GM12878 (cell line): ENCODE measurements at regions not wholly inside any gene's neighbourhood (a gene's known extent, or its start where the extent isn't known, plus 50 kb on each side); places are given as distances from the start of the nearest gene placed in this dataset.

Experiments
- ATAC-seq: fragments of 200-7000 bp; cut with Tn5 transposase; 3 replicates; pipeline ENCODE4 v1.9.1; 2020; ENCODE audit warnings: mild to moderate bottlenecking, moderate library complexity
- BruUV-seq: library from RNA; stranded (reverse); fragments of 400-500 nt; replicated peaks from 2 replicates; lab custom pipeline; 2021; lab: Mats Ljungman, UMichigan
- CTCF ChIA-PET: fragments of 300-600 bp; sonication (Branson Sonifier 250); formaldehyde crosslinking; extraction: SDS; loops from one replicate; lab custom pipeline; 2021; ENCODE audit warnings: inconsistent platforms; lab: Yijun Ruan, JAX
- POLR2A ChIA-PET: fragments of 350-600 bp; formaldehyde crosslinking; extraction: SDS; loops from one replicate; lab custom pipeline; 2021; ENCODE audit warnings: inconsistent platforms; lab: Charles Lee
- RAD21 ChIA-PET: fragments of 300-600 bp; sonication (Branson Sonifier 250); formaldehyde crosslinking; loops from one replicate; lab custom pipeline; 2023; ENCODE audit warnings: antibody characterized with exemption; ENCODE audit not compliant: unreplicated experiment; lab: Charles Lee
- SMC1A ChIA-PET: fragments of 300-600 bp; sonication (Branson Sonifier 250); formaldehyde crosslinking; loops from one replicate; lab custom pipeline; 2023; ENCODE audit not compliant: unreplicated experiment, uncharacterized antibody; lab: Charles Lee
- DNase-seq: peaks from one replicate; pipeline ENCODE4 v3.0.0-alpha.2; 2011; ENCODE audit warnings: low read depth, low spot score
- FAIRE-seq: peaks from 3 replicates; lab custom pipeline; 2011; peaks lifted over from hg19 to GRCh38; lab: Jason Lieb, UNC
- H2AFZ ChIP-seq: 2 replicates; pipeline ENCODE4 v1.6.0; 2011; ENCODE audit warnings: low read depth, low read length, control low read depth; ENCODE audit not compliant: control insufficient read depth
- H3K27ac ChIP-seq: 2 replicates; pipeline ENCODE4 v1.5.1; 2011; ENCODE audit warnings: control low read depth; ENCODE audit not compliant: control insufficient read depth, insufficient read depth
- H3K27me3 ChIP-seq, 2 experiments: replicated peaks in 1 of 2; 2 replicates each; pipeline versions ENCODE4 v1.6.0 to v1.6.1; 2011; ENCODE audit warnings: low read length in 1 of 2; ENCODE audit not compliant: control insufficient read depth in 2 of 2, insufficient read depth in 2 of 2
- H3K36me3 ChIP-seq, 2 experiments: 2 replicates each; pipeline ENCODE4 v1.5.1; 2011; ENCODE audit warnings: low read length in 1 of 2; ENCODE audit not compliant: control insufficient read depth in 2 of 2, insufficient read depth in 2 of 2
- H3K4me1 ChIP-seq: 2 replicates; pipeline ENCODE4 v1.6.1; 2011; ENCODE audit warnings: mild to moderate bottlenecking, low read length, moderate library complexity, mixed read lengths; ENCODE audit not compliant: control insufficient read depth, insufficient read depth
- H3K4me2 ChIP-seq: 2 replicates; pipeline ENCODE4 v1.6.0; 2011; ENCODE audit warnings: control low read depth; ENCODE audit not compliant: control insufficient read depth, insufficient read depth
- H3K4me3 ChIP-seq: fragments of 200-600 bp; sonication (generic); 2 replicates; pipeline ENCODE4 v1.5.1; 2016
- H3K79me2 ChIP-seq: 2 replicates; pipeline ENCODE4 v1.6.0; 2011; ENCODE audit warnings: low read length; ENCODE audit not compliant: control insufficient read depth, insufficient read depth
- H3K9ac ChIP-seq: 2 replicates; pipeline ENCODE4 v1.8.0; 2011; ENCODE audit warnings: low read length, control low read depth, mixed read lengths; ENCODE audit not compliant: control insufficient read depth, insufficient read depth
- H3K9me3 ChIP-seq: replicated peaks from 3 replicates; pipeline ENCODE4 v1.5.1; 2011; ENCODE audit warnings: mild to moderate bottlenecking, low read length; ENCODE audit not compliant: control insufficient read depth, insufficient read depth
- H4K20me1 ChIP-seq: 2 replicates; pipeline ENCODE4 v1.6.0; 2011; ENCODE audit not compliant: control insufficient read depth, insufficient read depth
- ATF7 ChIP-seq: fragments of 450-650 bp; IDR thresholded peaks from 2 replicates; pipeline ENCODE4 v1.6.1; 2016; ENCODE audit warnings: low read depth, mild to moderate bottlenecking
- CHD2 ChIP-seq: IDR thresholded peaks from 2 replicates; pipeline ENCODE4 v1.6.1; 2011; ENCODE audit warnings: low read depth, low read length, improper control_type of control experiment, borderline replicate concordance
- CREB1 ChIP-seq: IDR thresholded peaks from 2 replicates; pipeline ENCODE4 v1.6.1; 2012; ENCODE audit warnings: low read depth, mild to moderate bottlenecking, inconsistent platforms
- EP300 ChIP-seq, 2 experiments: fragments of 150-350 bp in 1 of 2; IDR thresholded peaks; 2 replicates each; pipeline ENCODE4 v1.6.1; 2011 to 2012; ENCODE audit warnings: low read depth in 2 of 2, low read length in 2 of 2, borderline replicate concordance in 1 of 2, improper control_type of control experiment in 1 of 2, inconsistent platforms in 1 of 2; ENCODE audit not compliant: control insufficient read depth in 1 of 2
- IKZF2 ChIP-seq, 2 experiments: fragments of 450-650 bp; IDR thresholded peaks; 2 replicates each; pipeline ENCODE4 v1.6.1; 2017; ENCODE audit warnings: mild to moderate bottlenecking in 2 of 2, moderate library complexity in 2 of 2
- JUND ChIP-seq: IDR thresholded peaks from 2 replicates; pipeline ENCODE4 v1.6.1; 2012; ENCODE audit warnings: low read depth, mild to moderate bottlenecking, low read length, improper control_type of control experiment, moderate library complexity
- MEF2B ChIP-seq: fragments of 450-650 bp; IDR thresholded peaks from 2 replicates; pipeline ENCODE4 v1.6.1; 2018; ENCODE audit warnings: mild to moderate bottlenecking, moderate library complexity; ENCODE audit not compliant: partially characterized antibody, poor library complexity, severe bottlenecking
- NBN ChIP-seq: fragments of 450-650 bp; IDR thresholded peaks from 2 replicates; pipeline ENCODE4 v1.6.1; 2016
- NKRF ChIP-seq: fragments of 450-650 bp; conservative IDR thresholded peaks from 2 replicates; pipeline ENCODE4 v1.6.1; 2017; ENCODE audit warnings: mild to moderate bottlenecking, moderate library complexity
- NR2C2 ChIP-seq: IDR thresholded peaks from 2 replicates; pipeline ENCODE4 v1.6.1; 2011; ENCODE audit warnings: borderline replicate concordance, low read depth; ENCODE audit not compliant: control insufficient read depth, insufficient read length
- SPI1 ChIP-seq: IDR thresholded peaks from 2 replicates; pipeline ENCODE4 v1.6.1; 2011; ENCODE audit warnings: low read depth, mild to moderate bottlenecking, low read length, moderate library complexity, borderline replicate concordance; ENCODE audit not compliant: insufficient read depth
- SREBF1 ChIP-seq: IDR thresholded peaks from 2 replicates; pipeline ENCODE4 v1.6.1; 2012; ENCODE audit warnings: mild to moderate bottlenecking, low read length
- SUPT20H ChIP-seq: IDR thresholded peaks from 2 replicates; pipeline ENCODE4 v1.6.1; 2011; ENCODE audit warnings: low read depth, mild to moderate bottlenecking, low read length, moderate library complexity, borderline replicate concordance; ENCODE audit not compliant: control insufficient read depth
- TAF1 ChIP-seq: IDR thresholded peaks from 2 replicates; pipeline ENCODE4 v1.6.1; 2011; ENCODE audit warnings: mild to moderate bottlenecking, low read depth, low read length, borderline replicate concordance
- WGBS: methylation state at CpG from one replicate; pipeline ENCODE4 v1.1.6; 2016; ENCODE audit warnings: low lambda C conversion rate; ENCODE audit not compliant: insufficient replicate concordance, insufficient coverage; ENCODE audit errors: missing lambda C conversion rate; 5-methylcytosine and 5-hydroxymethylcytosine counted together
- in situ Hi-C: fragments of 300-500 bp; cut with MboI; formaldehyde crosslinking; loops from 9 replicates; pipeline ENCODE4 v1.14.3; 2018; ENCODE audit warnings: mixed read lengths
- intact Hi-C: fragments of 100-400 bp; cut with micrococcal nuclease; formaldehyde crosslinking; loops from one replicate; pipeline ENCODE4 v1.14.2; 2022; ENCODE audit not compliant: unreplicated experiment
- TF ChIP-seq, protein P1 (sequence below): IDR thresholded peaks from 2 replicates; pipeline ENCODE4 v1.6.1; 2012; ENCODE audit warnings: improper control_type of control experiment, low read depth, low read length; ENCODE audit not compliant: insufficient replicate concordance

GRCh38 chr13:78499802-78500201 lies 103.5 kb downstream of the POU4F1 start:
- POLR2A ChIA-PET: no interaction called here
- no peak for FAIRE-seq
- no TSS peak for BruUV-seq
- ATAC-seq: no peak
- intact Hi-C loops: no loop called here
- no peaks in the 10 kb centered on the region for H4K20me1 ChIP-seq
- TF ChIP-seq SPI1 (no peak), JUND (no peak), NR2C2 (no peak), EP300 (IDR thresholded peaks at IDR 0.05; ENCODE audit: borderline replicate concordance in 1 of 2, control insufficient read depth in 1 of 2, low read depth in 2 of 2, low read length in 2 of 2) (no peak), TAF1 (no peak), NBN (no peak), CHD2 (no peak), MEF2B (no peak), SREBF1 (no peak), ATF7 (no peak), NKRF (no peak), SUPT20H (no peak), CREB1 (no peak), IKZF2 (IDR thresholded peaks at IDR 0.05) (no peak)
- TF ChIP-seq, protein P1, sequence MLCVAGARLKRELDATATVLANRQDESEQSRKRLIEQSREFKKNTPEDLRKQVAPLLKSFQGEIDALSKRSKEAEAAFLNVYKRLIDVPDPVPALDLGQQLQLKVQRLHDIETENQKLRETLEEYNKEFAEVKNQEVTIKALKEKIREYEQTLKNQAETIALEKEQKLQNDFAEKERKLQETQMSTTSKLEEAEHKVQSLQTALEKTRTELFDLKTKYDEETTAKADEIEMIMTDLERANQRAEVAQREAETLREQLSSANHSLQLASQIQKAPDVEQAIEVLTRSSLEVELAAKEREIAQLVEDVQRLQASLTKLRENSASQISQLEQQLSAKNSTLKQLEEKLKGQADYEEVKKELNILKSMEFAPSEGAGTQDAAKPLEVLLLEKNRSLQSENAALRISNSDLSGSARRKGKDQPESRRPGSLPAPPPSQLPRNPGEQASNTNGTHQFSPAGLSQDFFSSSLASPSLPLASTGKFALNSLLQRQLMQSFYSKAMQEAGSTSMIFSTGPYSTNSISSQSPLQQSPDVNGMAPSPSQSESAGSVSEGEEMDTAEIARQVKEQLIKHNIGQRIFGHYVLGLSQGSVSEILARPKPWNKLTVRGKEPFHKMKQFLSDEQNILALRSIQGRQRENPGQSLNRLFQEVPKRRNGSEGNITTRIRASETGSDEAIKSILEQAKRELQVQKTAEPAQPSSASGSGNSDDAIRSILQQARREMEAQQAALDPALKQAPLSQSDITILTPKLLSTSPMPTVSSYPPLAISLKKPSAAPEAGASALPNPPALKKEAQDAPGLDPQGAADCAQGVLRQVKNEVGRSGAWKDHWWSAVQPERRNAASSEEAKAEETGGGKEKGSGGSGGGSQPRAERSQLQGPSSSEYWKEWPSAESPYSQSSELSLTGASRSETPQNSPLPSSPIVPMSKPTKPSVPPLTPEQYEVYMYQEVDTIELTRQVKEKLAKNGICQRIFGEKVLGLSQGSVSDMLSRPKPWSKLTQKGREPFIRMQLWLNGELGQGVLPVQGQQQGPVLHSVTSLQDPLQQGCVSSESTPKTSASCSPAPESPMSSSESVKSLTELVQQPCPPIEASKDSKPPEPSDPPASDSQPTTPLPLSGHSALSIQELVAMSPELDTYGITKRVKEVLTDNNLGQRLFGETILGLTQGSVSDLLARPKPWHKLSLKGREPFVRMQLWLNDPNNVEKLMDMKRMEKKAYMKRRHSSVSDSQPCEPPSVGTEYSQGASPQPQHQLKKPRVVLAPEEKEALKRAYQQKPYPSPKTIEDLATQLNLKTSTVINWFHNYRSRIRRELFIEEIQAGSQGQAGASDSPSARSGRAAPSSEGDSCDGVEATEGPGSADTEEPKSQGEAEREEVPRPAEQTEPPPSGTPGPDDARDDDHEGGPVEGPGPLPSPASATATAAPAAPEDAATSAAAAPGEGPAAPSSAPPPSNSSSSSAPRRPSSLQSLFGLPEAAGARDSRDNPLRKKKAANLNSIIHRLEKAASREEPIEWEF: no peak
- TF ChIP-seq, all 136 proteins: peak for 0
- 42% methylated on average over 4 of the region's 4 CpGs for WGBS
- no peaks in the 10 kb centered on the region for H3K79me2 ChIP-seq
- in situ Hi-C loops: no loop called here
- no peak overlapping the region for H3K4me3 ChIP-seq
- ChIA-PET CTCF (no interaction called here), RAD21 (no interaction called here), SMC1A (no interaction called here)
- H3K9ac ChIP-seq: no peak overlapping the region
- H3K4me1 ChIP-seq: no peaks in the 10 kb centered on the region
- H3K27ac ChIP-seq: no peak overlapping the region
- no peaks in the 10 kb centered on the region for H3K9me3 ChIP-seq
- no peak overlapping the region for H2AFZ ChIP-seq
- DNase-seq: no peak
- no peaks in the 10 kb centered on the region for H3K27me3 ChIP-seq
- H3K36me3 ChIP-seq: no peaks in the 10 kb centered on the region
- H3K4me2 ChIP-seq: no peak overlapping the region
